ENCODE measurements at regions not wholly inside any gene's neighbourhood (a gene's known extent, or its start where the extent isn't known, plus 50 kb on each side); places are given as distances from the start of the nearest gene placed in this dataset.
"Not testable (repeated sequence)": the region's sequence is repeated elsewhere in the genome, so short reads cannot be mapped to it uniquely, and the experiment has no call there.

- no peak for DNase-seq (ENCODE audit: low read depth in 3 of 3)
Observed at GRCh38 chr14:43872222-43872621, 634.9 kb downstream of the FSCB start.

DNA sequence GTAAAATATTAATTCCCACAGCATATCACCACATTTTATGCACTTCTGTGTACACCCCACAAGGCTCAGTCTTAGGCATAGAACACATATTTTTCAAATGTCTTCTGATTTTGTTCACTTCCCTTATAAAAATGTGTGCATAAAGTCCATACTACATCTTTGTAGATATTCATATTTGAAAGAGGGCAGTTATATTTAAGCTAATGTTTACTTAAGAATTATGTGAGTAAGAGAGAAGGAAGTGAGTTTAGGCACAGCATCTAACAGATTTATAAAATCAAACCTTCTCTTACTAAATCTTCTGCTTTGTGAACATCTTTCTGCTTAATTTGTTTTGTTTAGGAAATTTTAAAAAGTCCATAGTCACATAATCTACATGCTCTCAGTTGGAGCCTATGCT lies 648.1 kb downstream of the FSCB start:
- no peak for DNase-seq (ENCODE audit: low read depth in 3 of 3)

DNA sequence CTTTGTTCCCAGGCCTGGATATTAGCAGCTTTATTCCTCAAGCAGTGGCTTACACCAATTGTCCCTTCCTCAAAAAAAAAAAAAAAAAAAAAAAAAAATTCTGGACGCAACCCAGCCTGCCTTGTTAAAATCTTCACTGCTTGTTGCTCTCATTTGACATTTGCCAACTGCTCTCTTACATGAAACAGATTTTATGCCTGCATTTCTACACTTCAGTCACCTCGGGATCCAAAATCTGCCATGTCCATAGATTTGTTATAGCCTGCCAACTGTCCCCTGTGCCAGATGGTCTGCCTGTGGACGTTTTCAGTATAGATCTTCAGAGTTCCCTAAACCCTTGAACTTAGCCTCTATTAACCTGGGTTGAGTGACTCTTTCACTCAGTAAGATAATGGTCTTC lies 651.5 kb downstream of the FSCB start:
- no peak for DNase-seq (ENCODE audit: low read depth in 3 of 3)

DNA sequence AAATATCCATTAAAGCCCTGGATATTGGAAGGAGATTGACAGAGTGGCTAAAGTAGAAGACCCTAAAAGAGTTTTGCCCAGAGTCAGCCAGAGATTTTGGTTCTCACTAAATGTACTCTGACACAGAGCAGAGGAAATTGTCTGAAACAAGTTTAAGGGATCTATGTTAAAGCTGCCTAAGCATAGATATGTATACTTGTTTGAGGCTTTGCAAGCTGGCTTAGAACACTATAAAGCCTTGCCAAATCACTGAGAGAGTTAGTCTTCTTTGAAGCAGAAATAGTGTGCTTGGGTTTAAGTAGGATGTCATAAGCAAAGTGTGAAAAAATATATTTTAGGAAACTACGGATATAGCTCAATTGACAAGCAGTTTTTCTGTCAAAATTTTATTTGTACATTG lies 653.5 kb downstream of the FSCB start:
- no peak for DNase-seq (ENCODE audit: low read depth in 3 of 3)

- no peak for DNase-seq (ENCODE audit: low read depth in 3 of 3)
Observed at GRCh38 chr14:43803076-43803689, 703.9 kb downstream of the FSCB start.

- no peak for DNase-seq (ENCODE audit: low read depth in 3 of 3)
Observed at GRCh38 chr14:43795600-43796228, 711.4 kb downstream of the FSCB start.

- no peak for DNase-seq (ENCODE audit: low read depth in 3 of 3)
Observed at GRCh38 chr14:43793579-43793978, 713.5 kb downstream of the FSCB start.

GRCh38 chr14:43792980-43793379 lies 714.1 kb downstream of the FSCB start:
- no peak for DNase-seq (ENCODE audit: low read depth in 3 of 3)

GRCh38 chr14:43790681-43791080 lies 716.4 kb downstream of the FSCB start:
- DNase-seq (ENCODE audit: low read depth in 3 of 3), result no peak

DNA sequence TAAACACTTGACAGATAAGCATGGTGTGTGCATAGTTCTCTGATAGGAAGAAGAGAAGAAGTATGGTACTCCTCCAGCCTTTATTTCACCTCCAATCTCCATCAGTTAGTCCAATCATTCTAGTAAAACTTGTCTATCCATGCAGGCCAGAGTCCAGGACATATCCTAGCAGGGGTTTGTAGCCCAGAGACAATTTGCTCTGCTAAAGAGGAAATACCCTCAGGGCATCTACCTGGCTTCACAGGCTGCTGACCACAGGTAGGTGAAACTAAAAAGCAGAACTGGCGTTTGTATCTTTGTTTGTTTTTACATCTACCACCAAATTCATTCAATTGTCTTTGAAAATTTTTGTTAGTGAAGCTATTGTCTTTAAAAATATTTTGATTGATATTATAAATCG lies 717.6 kb downstream of the FSCB start:
- no peak for DNase-seq (ENCODE audit: low read depth in 3 of 3)

DNA sequence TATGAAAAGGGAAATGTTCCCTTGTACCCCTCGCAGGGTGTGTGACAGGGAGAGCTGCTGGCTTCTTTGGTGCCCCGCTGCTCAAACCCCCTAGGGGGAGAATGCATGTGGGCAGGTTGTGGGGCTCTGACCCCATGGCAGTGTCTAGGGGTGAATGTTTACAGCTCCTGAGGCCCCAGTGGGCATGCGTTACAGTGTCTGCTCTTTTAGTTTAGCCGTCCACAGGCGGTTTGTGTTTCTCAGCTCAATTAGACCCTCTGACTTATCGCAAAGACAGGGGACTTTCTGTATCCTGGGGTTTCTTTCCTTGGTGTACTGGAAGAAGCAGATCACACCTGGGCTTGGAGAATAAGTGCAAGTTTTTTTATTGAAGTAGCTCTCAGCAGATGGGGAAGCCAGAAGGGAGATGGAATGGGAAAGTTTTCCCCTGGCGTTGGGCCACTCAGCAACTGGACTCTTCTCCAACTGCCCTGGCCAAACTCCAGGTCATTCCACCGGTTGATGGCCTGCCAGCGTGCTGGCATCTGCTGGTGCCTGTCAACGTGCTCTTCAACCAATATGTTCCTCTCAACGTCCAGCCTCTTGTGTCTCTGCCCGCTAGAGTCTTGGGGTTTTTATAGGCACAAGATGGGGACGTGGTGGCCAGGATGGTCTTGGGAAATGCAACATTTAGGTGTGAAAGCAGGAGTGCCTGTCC lies 720.9 kb downstream of the FSCB start:
- no peak for DNase-seq (ENCODE audit: low read depth in 3 of 3)

- not testable (repeated sequence) for DNase-seq (ENCODE audit: low read depth in 3 of 3)
Observed at GRCh38 chr14:43784432-43784831, 722.7 kb downstream of the FSCB start.

DNA sequence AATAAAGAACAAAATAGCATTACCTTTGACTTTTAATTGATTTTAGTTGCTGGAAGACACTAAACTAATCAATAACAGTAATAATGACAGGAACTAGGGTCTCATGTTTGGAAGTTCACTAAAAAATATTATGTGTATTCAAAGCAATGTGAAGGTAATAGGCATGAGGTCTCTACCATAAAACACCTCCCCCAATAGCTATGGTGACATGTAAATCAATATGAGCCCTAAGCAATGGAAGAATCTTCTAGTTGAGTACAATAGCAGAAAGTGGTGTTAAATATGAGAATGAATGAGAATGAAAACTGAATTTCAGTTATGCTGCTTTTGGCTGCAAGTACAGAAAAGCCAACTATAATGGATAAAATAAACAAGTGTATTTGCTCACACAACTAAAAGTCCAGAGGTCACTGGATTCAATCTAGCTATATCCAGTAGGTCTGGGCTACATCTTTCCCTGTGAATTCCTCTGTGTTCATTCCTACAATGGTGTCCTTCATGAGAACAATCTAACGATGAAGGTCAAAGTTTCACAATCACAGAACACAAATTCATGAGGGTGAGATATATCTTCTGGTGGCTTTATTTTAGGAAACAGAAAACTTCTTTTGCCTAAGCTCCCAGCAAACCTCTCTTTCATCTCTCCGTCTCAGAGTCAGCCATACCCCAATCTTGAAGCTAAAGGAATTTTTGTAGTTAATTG lies 728.0 kb downstream of the FSCB start:
- DNase-seq (ENCODE audit: low read depth in 3 of 3), result no peak

DNA sequence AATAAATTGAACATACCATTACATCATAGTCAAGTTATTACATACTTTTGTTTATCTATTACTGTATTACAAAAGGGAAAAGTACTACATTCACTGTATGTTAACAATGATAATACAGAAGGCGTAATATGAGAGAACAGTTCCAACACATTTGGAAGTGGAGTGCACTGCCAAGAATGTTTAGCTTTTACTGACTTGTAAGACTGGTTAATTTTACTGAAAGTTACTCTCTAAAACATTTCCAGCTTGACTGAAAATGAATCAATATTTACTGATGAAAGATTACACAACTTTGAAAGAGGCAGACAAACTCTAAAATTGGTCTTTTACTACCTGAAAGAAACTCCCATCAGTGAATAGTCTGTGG lies 728.5 kb downstream of the FSCB start:
- DNase-seq (ENCODE audit: low read depth in 3 of 3), result no peak

DNA sequence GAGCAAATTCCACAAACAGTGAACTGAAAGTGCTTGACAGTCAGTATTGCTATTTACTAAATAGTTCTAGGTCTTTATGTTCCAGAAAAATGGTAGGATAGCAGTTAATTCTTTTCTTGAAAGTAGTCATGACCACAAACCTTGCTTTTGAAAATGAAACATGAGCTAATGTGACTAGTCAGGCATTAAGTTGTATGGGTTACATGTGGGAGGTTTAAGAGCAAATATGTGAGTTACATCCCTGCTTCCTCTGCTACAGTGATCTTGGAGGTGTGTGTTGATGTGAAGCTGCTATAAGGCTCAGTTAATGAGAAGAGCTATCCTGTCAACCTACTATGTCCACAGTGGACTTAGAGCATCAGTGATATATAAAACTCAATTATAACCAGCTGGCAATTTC lies 741.6 kb downstream of the FSCB start:
- DNase-seq (ENCODE audit: low read depth in 3 of 3), result no peak

GRCh38 chr14:43764433-43764832 lies 742.6 kb downstream of the FSCB start:
- DNase-seq (ENCODE audit: low read depth in 3 of 3), result no peak

- DNase-seq (ENCODE audit: low read depth in 3 of 3), result no peak
Observed at GRCh38 chr14:43755707-43756106, 751.4 kb downstream of the FSCB start.

- no peak for DNase-seq (ENCODE audit: low read depth in 3 of 3)
Observed at GRCh38 chr14:43754838-43755237, 752.2 kb downstream of the FSCB start.

DNA sequence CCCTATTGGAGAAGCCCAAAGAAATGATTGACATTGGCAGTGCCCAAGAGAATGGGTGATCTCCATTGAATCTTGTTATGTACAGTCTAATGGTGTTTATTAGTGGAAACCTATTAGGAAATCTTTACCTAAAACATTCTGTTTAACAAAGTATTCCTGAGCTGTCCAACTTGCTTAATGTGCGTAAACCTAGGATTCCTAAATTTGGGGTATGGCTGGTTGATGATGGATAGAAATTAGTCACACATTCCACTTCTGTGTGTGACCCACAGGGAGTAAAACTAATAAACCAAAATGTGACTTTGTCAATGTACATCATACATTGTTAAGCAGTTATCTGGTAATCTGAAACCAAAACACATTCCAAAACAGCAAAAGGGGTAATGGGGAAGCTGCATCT lies 761.3 kb downstream of the FSCB start:
- no peak for DNase-seq (ENCODE audit: low read depth in 3 of 3)

GRCh38 chr14:43735932-43736331 lies 771.2 kb downstream of the FSCB start:
- no peak for DNase-seq (ENCODE audit: low read depth in 3 of 3)

DNA sequence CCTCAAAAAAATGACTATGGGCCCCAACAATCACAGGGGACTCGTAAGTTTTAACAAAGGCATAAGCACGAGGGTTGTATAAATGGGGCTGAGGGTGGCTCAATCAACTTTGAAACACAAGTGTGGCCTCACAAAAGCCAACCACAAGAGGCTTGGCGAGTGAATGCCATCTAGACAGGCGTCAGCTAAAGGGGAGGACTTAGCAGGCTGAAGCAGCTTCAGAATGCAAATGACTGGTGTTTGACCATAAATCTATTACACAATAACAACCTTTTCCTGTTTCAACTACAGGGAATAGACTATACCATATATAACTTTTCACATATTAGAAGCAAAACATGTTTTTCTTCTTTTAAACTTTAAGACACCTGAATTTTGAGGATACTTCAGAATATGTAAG lies 777.9 kb downstream of the FSCB start:
- DNase-seq (ENCODE audit: low read depth in 3 of 3), result no peak

DNA sequence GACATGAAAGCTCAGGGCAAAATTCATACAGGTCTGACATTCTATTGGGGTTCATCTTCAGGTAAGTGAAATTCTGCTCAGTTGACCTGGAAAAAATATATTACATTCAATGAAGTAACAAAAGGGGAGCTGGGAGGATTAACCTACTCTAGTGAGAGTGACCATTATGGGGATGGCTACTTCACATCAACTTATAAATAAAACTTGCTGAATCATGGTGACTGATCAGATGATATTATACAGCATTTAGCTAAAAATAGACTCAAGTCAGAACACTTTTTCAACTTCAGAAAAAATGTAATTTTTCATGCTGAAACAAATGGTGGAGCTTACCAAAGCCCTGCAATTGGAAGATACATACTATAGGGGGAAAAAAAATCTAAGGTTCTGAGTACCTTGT lies 800.2 kb downstream of the FSCB start:
- DNase-seq (ENCODE audit: low read depth in 3 of 3), result no peak
